Tibial nerve (tissue), 4 donors: ENCODE measurements at regions not wholly inside any gene's neighbourhood (a gene's known extent, or its start where the extent isn't known, plus 50 kb on each side); places are given as distances from the start of the nearest gene placed in this dataset.
"Not testable (repeated sequence)": the region's sequence is repeated elsewhere in the genome, so short reads cannot be mapped to it uniquely, and the experiment has no call there.

Experiments
- DNase-seq, 2 donors: peaks; one replicate each; pipeline ENCODE4 v3.0.0-alpha.2; 2019; ENCODE audit warnings: low spot score in 2 of 2
- H3K27ac ChIP-seq, 4 donors: fragments of 200-600 bp; sonication (generic) in 3 of 4; one replicate each; pipeline ENCODE4 v1.5.1; 2017 to 2019; ENCODE audit warnings: mild to moderate bottlenecking in 1 of 4
- H3K27me3 ChIP-seq, 2 donors: fragments of 200-600 bp; sonication (generic) in 1 of 2; one replicate each; pipeline versions ENCODE4 v1.5.1 to v1.6.0; 2017 to 2019
- H3K36me3 ChIP-seq, 3 donors: fragments of 200-600 bp; sonication (generic); one replicate each; pipeline ENCODE4 v1.5.1; 2018 to 2019
- H3K4me1 ChIP-seq, 4 donors: fragments of 200-600 bp; sonication (generic) in 3 of 4; one replicate each; pipeline ENCODE4 v1.5.1; 2017 to 2019
- H3K4me3 ChIP-seq, 4 donors: fragments of 200-600 bp; sonication (generic) in 3 of 4; one replicate each; pipeline ENCODE4 v1.5.1; 2017 to 2019; ENCODE audit warnings: mild to moderate bottlenecking in 1 of 4, moderate library complexity in 1 of 4
- H3K9me3 ChIP-seq, 4 donors: fragments of 200-600 bp; sonication (generic) in 3 of 4; one replicate each; pipeline ENCODE4 v1.5.1; 2017 to 2019
- WGBS, 2 donors: methylation state at CpG; one replicate each; pipeline ENCODE4 v1.1.5; 2018; 5-methylcytosine and 5-hydroxymethylcytosine counted together

DNA sequence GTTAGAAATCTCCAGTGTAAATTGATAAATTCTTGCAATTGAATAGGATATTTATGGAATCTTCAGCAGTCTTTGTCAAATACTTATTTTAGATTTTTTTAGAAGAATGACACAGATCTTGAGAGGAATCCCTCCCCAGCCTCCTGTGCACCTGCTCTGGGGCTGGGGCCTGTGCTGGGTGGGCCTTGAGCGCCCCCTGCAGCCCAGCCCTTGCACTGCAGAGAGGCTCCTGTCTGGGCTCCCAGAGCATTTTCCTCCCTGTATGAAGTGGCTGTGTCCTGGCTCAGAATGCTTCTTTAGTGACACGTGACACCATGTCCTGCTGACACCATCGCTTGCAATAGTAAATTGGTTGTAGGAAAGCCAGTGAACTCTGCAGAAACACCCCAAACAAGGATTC lies 98.7 kb downstream of the OR4M2 start:
- not testable (repeated sequence) for DNase-seq, H3K27ac ChIP-seq, H3K9me3 ChIP-seq, H3K4me1 ChIP-seq, H3K36me3 ChIP-seq, H3K27me3 ChIP-seq, H3K4me3 ChIP-seq
- WGBS, 2 donors = no CpG with 5 or more reads among the region's 3 CpGs

GRCh38 chr15:22180611-22181010 lies 100.3 kb downstream of the OR4M2 start:
- H3K4me3 ChIP-seq, DNase-seq, H3K27me3 ChIP-seq, H3K36me3 ChIP-seq, H3K27ac ChIP-seq, H3K4me1 ChIP-seq, H3K9me3 ChIP-seq: not testable (repeated sequence)
- no CpG with 5 or more reads among the region's 7 CpGs for WGBS, 2 donors

- H3K4me1 ChIP-seq = not testable (repeated sequence)
- no CpG with 5 or more reads among the region's 15 CpGs for WGBS, 2 donors
These were observed 104.4 kb downstream of the OR4M2 start for GRCh38 chr15:22184678-22185077.

GRCh38 chr15:22186846-22187532 lies 106.7 kb downstream of the OR4M2 start:
- not testable (repeated sequence) for DNase-seq, H3K4me3 ChIP-seq, H3K9me3 ChIP-seq, H3K4me1 ChIP-seq, H3K27me3 ChIP-seq, H3K36me3 ChIP-seq, H3K27ac ChIP-seq
- 92% methylated on average over 4 of the region's 9 CpGs; no CpG with 5 or more reads in 1 of the 2 donors for WGBS, 2 donors

More at GRCh38 chr15:22184678-22185077, 104.4 kb downstream of the OR4M2 start:
- H3K36me3 ChIP-seq, H3K27me3 ChIP-seq, H3K4me3 ChIP-seq, H3K9me3 ChIP-seq, H3K27ac ChIP-seq, DNase-seq: not testable (repeated sequence)

- not testable (repeated sequence) for H3K4me3 ChIP-seq, H3K27me3 ChIP-seq, H3K4me1 ChIP-seq, DNase-seq, H3K27ac ChIP-seq, H3K36me3 ChIP-seq, H3K9me3 ChIP-seq
- 75 to 100% methylated on average over 1 of the region's 3 CpGs for WGBS, 2 donors
These were observed 111.5 kb downstream of the OR4M2 start for GRCh38 chr15:22191818-22192217.

DNA sequence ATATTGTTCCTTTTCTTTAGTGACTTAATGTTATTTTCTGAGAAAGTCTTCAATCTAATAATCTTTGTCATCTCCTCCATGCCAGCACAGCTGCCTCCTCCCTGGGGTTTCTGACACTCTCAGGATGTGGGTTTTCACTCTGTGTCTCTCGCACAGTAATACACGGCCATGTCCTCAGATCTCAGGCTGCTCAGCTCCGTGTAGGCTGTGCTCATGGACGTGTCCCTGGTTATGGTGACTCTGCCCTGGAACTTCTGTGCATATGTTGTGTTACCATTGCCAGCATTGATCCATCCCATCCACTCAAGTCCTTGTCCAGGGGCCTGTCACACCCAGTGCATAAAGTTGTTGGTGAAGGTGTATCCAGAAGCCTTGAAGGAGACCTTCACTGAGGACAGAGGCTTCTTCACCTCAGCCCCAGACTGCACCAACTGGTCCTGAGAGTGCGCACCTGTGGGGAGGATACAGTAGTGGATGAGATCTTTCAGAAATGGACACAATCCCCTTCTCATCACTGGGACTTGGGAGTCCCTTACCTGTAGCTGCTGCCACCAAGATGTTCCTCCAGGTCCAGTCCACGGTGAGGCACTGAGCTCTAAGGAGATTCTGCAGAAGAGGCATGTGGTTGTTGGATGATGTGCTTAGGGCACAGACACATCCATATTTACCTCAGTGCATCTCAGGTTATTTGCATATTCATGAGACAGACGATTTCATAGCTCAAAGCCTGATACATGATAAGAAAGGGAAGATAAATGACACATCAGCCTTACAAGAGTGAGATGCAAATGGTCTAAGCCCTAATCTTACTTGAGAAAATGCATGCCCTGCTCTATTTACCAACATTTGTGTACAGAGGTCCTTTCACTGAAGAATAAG lies 114.7 kb downstream of the OR4M2 start:
- H3K27me3 ChIP-seq, H3K4me3 ChIP-seq, H3K36me3 ChIP-seq, H3K4me1 ChIP-seq, H3K27ac ChIP-seq, DNase-seq, H3K9me3 ChIP-seq: not testable (repeated sequence)
- WGBS, 2 donors = no CpG with 5 or more reads among the region's 7 CpGs

DNA sequence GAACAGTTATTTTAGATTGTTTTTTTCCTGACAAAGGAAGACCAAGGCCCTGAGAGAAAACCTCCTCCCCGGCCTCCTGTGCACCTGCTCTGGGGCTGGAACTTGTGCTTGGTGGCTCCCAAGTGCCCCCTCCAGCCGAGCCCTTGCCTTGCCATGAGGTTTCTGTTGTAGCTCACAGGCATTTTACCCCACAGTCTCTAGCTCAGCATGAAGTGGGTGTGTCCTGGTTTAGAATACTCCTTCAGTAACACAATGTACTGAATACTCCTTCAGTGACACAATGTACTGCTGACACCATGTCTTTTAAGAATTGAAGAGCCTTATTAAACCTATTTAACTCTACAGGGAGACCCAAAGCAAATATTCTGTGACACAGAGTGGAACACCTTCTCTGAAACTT lies 116.1 kb downstream of the OR4M2 start:
- not testable (repeated sequence) for H3K27ac ChIP-seq, H3K4me1 ChIP-seq, H3K27me3 ChIP-seq, DNase-seq, H3K36me3 ChIP-seq, H3K9me3 ChIP-seq, H3K4me3 ChIP-seq
- no CpG with 5 or more reads among the region's 2 CpGs for WGBS, 2 donors

- not testable (repeated sequence) for H3K27ac ChIP-seq, H3K27me3 ChIP-seq, H3K4me3 ChIP-seq, DNase-seq, H3K9me3 ChIP-seq, H3K36me3 ChIP-seq, H3K4me1 ChIP-seq
- no CpG with 5 or more reads among the region's 3 CpGs for WGBS, 2 donors
These were observed 120.1 kb downstream of the OR4M2 start for GRCh38 chr15:22200417-22200816.

- not testable (repeated sequence) for H3K27me3 ChIP-seq, H3K9me3 ChIP-seq, H3K36me3 ChIP-seq, H3K4me1 ChIP-seq, DNase-seq, H3K27ac ChIP-seq, H3K4me3 ChIP-seq
- no CpG with 5 or more reads among the region's 3 CpGs for WGBS, 2 donors
These were observed 121.8 kb downstream of the OR4M2 start for GRCh38 chr15:22201993-22202659.

DNA sequence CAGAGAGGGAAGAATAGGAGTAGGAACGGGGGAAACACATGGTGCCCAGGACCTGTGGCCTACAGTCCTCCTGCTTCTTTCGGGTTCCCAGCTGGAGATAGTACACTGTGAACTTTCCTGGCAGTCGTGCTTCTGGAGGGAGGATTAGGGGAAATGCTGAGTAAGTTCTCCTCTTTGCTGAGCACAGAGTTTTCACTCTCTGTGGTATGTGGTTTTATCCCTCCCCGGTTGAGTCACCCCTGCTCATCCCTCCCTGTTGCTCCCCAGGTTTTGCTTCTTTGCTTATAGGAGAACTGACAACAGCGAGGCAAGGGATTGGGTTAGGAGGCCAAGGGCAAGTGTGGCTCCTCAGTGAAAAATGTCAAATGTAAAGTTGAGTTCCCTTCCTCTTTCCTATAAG lies 122.9 kb downstream of the OR4M2 start:
- not testable (repeated sequence) for DNase-seq, H3K9me3 ChIP-seq, H3K36me3 ChIP-seq, H3K4me3 ChIP-seq, H3K27ac ChIP-seq, H3K27me3 ChIP-seq, H3K4me1 ChIP-seq
- WGBS, 2 donors = no CpG with 5 or more reads among the region's 5 CpGs

DNA sequence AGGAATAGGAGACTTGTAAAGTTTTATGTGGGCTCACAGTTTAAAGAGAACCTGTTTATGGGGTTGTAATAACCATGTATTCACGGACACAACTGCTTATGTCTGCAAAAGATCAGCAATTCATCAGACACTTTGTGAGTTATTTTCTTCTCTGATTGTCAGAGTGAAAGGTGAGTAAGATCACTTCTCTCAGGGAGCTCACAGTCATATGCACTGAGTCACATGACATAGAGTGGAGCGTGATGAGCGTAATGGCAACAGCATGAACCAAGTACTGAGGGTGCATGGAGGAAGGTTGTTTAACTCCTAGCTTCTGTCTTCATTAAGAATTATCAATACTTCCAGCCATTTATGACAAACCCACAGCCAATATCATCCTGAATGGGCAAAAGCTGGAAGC lies 128.8 kb downstream of the OR4M2 start:
- not testable (repeated sequence) for H3K4me1 ChIP-seq, H3K9me3 ChIP-seq, H3K27me3 ChIP-seq, H3K27ac ChIP-seq, H3K4me3 ChIP-seq, H3K36me3 ChIP-seq, DNase-seq
- no CpG with 5 or more reads among the region's 3 CpGs for WGBS, 2 donors

GRCh38 chr15:22222596-22222995 lies 142.3 kb downstream of the OR4M2 start:
- H3K4me3 ChIP-seq, H3K4me1 ChIP-seq, H3K27ac ChIP-seq, H3K36me3 ChIP-seq, H3K9me3 ChIP-seq, H3K27me3 ChIP-seq, DNase-seq: not testable (repeated sequence)
- 78 to 86% methylated on average over 10 of the region's 10 CpGs for WGBS, 2 donors
